H9 (cell line): ENCODE measurements at regions not wholly inside any gene's neighbourhood (a gene's known extent, or its start where the extent isn't known, plus 50 kb on each side); places are given as distances from the start of the nearest gene placed in this dataset.

Source experiments
- DNase-seq: peaks from one replicate; pipeline ENCODE4 v3.0.0-alpha.2; 2017
- H2AFZ ChIP-seq: one replicate; pipeline ENCODE4 v1.6.1; 2013; ENCODE audit warnings: mild to moderate bottlenecking, low read length, control low read depth, moderate library complexity
- H2AK5ac ChIP-seq: 2 replicates; pipeline ENCODE4 v1.6.1; 2013; ENCODE audit warnings: low read length, control low read depth, mixed read lengths; ENCODE audit not compliant: insufficient read length
- H2BK120ac ChIP-seq: one replicate; pipeline ENCODE4 v1.6.1; 2013; ENCODE audit warnings: low read depth, mild to moderate bottlenecking, low read length, control low read depth, inconsistent platforms; ENCODE audit not compliant: poor library complexity, severe bottlenecking
- H2BK12ac ChIP-seq: 2 replicates; pipeline ENCODE4 v1.6.1; 2013; ENCODE audit warnings: low read length, control low read depth, mixed read lengths, low read depth; ENCODE audit not compliant: insufficient read length
- H2BK15ac ChIP-seq: 2 replicates; pipeline ENCODE4 v1.6.1; 2013; ENCODE audit warnings: low read depth, low read length, control low read depth
- H2BK20ac ChIP-seq: one replicate; pipeline ENCODE4 v1.6.1; 2013; ENCODE audit warnings: low read depth, mild to moderate bottlenecking, low read length, control low read depth, inconsistent platforms; ENCODE audit not compliant: poor library complexity, severe bottlenecking
- H2BK5ac ChIP-seq: 2 replicates; pipeline ENCODE4 v1.6.1; 2013; ENCODE audit warnings: low read length, control low read depth, mixed read lengths; ENCODE audit not compliant: insufficient read length
- H3K14ac ChIP-seq: 2 replicates; pipeline ENCODE4 v1.6.1; 2013; ENCODE audit warnings: low read length, control low read depth; ENCODE audit not compliant: insufficient read depth
- H3K18ac ChIP-seq: 2 replicates; pipeline ENCODE4 v1.6.1; 2013; ENCODE audit warnings: low read depth, mild to moderate bottlenecking, mixed read lengths, low read length, control low read depth; ENCODE audit not compliant: insufficient read length
- H3K23ac ChIP-seq: 2 replicates; pipeline ENCODE4 v1.6.1; 2013; ENCODE audit warnings: low read length, control low read depth, mixed read lengths, low read depth; ENCODE audit not compliant: insufficient read length
- H3K23me2 ChIP-seq: 2 replicates; pipeline ENCODE4 v1.6.1; 2013; ENCODE audit warnings: low read depth, mild to moderate bottlenecking, mixed read lengths, low read length, control low read depth; ENCODE audit not compliant: insufficient read length, poor library complexity, severe bottlenecking
- H3K27ac ChIP-seq: 2 replicates; pipeline ENCODE4 v1.5.1; 2013; ENCODE audit warnings: low read length, control low read depth, mixed read lengths, low read depth; ENCODE audit not compliant: insufficient read length
- H3K27me3 ChIP-seq: 2 replicates; pipeline ENCODE4 v1.6.1; 2013; ENCODE audit warnings: low read length, control low read depth, inconsistent platforms; ENCODE audit not compliant: insufficient read depth
- H3K4ac ChIP-seq: 2 replicates; pipeline ENCODE4 v1.6.1; 2013; ENCODE audit warnings: low read depth, mild to moderate bottlenecking, control low read depth, inconsistent platforms, low read length, moderate library complexity
- H3K4me1 ChIP-seq: 2 replicates; pipeline ENCODE4 v1.6.1; 2013; ENCODE audit warnings: low read length, control low read depth, inconsistent platforms; ENCODE audit not compliant: insufficient read depth
- H3K4me2 ChIP-seq: 2 replicates; pipeline ENCODE4 v1.6.1; 2013; ENCODE audit warnings: low read length, control low read depth, mixed read lengths; ENCODE audit not compliant: insufficient read length, insufficient read depth
- H3K56ac ChIP-seq: 2 replicates; pipeline ENCODE4 v1.6.1; 2013; ENCODE audit warnings: low read depth, mild to moderate bottlenecking, mixed read lengths, low read length, control low read depth; ENCODE audit not compliant: insufficient read length
- H3K79me1 ChIP-seq: 2 replicates; pipeline ENCODE4 v1.6.1; 2013; ENCODE audit warnings: low read depth, mild to moderate bottlenecking, moderate library complexity, low read length, control low read depth, inconsistent platforms; ENCODE audit not compliant: insufficient read depth, poor library complexity, severe bottlenecking
- H3K79me2 ChIP-seq: 2 replicates; pipeline ENCODE4 v1.6.1; 2013; ENCODE audit warnings: low read length, control low read depth, inconsistent platforms; ENCODE audit not compliant: insufficient read depth
- H3K9ac ChIP-seq: 2 replicates; pipeline ENCODE4 v1.6.1; 2013; ENCODE audit warnings: low read length, control low read depth, mixed read lengths; ENCODE audit not compliant: insufficient read length; ENCODE audit errors: extremely low read depth
- H3K9me3 ChIP-seq: one replicate; pipeline ENCODE4 v1.6.1; 2013; ENCODE audit warnings: low read depth, low read length, inconsistent platforms; ENCODE audit not compliant: control insufficient read depth
- H3T11ph ChIP-seq: one replicate; pipeline ENCODE4 v1.6.1; 2013; ENCODE audit warnings: mild to moderate bottlenecking, low read length, control low read depth, inconsistent platforms
- H4K20me1 ChIP-seq: one replicate; pipeline ENCODE4 v1.6.1; 2013; ENCODE audit not compliant: control insufficient read depth, insufficient read length, insufficient read depth
- H4K5ac ChIP-seq: 2 replicates; pipeline ENCODE4 v1.6.1; 2013; ENCODE audit warnings: low read depth, mild to moderate bottlenecking, mixed read lengths, low read length, control low read depth; ENCODE audit not compliant: insufficient read length
- H4K8ac ChIP-seq: replicated peaks from 2 replicates; pipeline ENCODE4 v1.6.1; 2013; ENCODE audit warnings: low read length, control low read depth, mixed read lengths, low read depth; ENCODE audit not compliant: insufficient read length
- H4K91ac ChIP-seq: 2 replicates; pipeline ENCODE4 v1.6.1; 2013; ENCODE audit warnings: low read depth, mild to moderate bottlenecking, moderate library complexity, mixed read lengths, low read length, control low read depth; ENCODE audit not compliant: insufficient read length
- H3K27ac Mint-ChIP-seq, 3 experiments: 2 replicates in 2 of 3; 3 replicates in 1 of 3; pipeline ENCODE4 v1.8.0; 2020 to 2021; ENCODE audit warnings: mixed read lengths in 3 of 3, mild to moderate bottlenecking in 1 of 3, moderate library complexity in 1 of 3
- H3K27me3 Mint-ChIP-seq: 2 replicates; pipeline ENCODE4 v1.8.0; 2021; ENCODE audit warnings: low read depth, mild to moderate bottlenecking, moderate library complexity, mixed read lengths
- H3K36me3 Mint-ChIP-seq, 3 experiments: 2 replicates in 2 of 3; 3 replicates in 1 of 3; pipeline ENCODE4 v1.8.0; 2020 to 2021; ENCODE audit warnings: low read depth in 3 of 3, mixed read lengths in 3 of 3; ENCODE audit not compliant: insufficient read depth in 1 of 3
- H3K4me1 Mint-ChIP-seq, 2 experiments: 2 replicates each; pipeline ENCODE4 v1.8.0; 2020; ENCODE audit warnings: mixed read lengths in 2 of 2
- H3K4me3 Mint-ChIP-seq, 2 experiments: 2 replicates in 1 of 2; 3 replicates in 1 of 2; pipeline ENCODE4 v1.8.0; 2020 to 2021; ENCODE audit warnings: mild to moderate bottlenecking in 2 of 2, mixed read lengths in 2 of 2, moderate library complexity in 1 of 2
- H3K9me3 Mint-ChIP-seq, 2 experiments: 2 replicates in 1 of 2; 3 replicates in 1 of 2; pipeline ENCODE4 v1.8.0; 2020; ENCODE audit warnings: mild to moderate bottlenecking in 2 of 2, mixed read lengths in 2 of 2, moderate library complexity in 1 of 2
- CTCF ChIP-seq: fragments of 200-600 bp; sonication (generic); conservative IDR thresholded peaks from 3 replicates; pipeline ENCODE4 v1.8.0; 2021; ENCODE audit warnings: antibody characterized with exemption, mild to moderate bottlenecking
- WGBS: extraction: QIAGEN DNeasy Blood & Tissue Kit; methylation state at CpG from one replicate; pipeline ENCODE4 v1.1.7; 2013; ENCODE audit warnings: missing lambda C conversion rate, low lambda C conversion rate, mixed read lengths; ENCODE audit not compliant: insufficient read length; ENCODE audit errors: extremely low coverage; 5-methylcytosine and 5-hydroxymethylcytosine counted together

- no peak overlapping the region for H3K4me3 Mint-ChIP-seq
- no CpG with 5 or more reads among the region's 5 CpGs for WGBS
- H4K5ac ChIP-seq, result no peak overlapping the region
These were observed 342.1 kb upstream of the NCAM1 start for GRCh38 chr11:112619106-112619505.

More at GRCh38 chr11:112619106-112619505, 342.1 kb upstream of the NCAM1 start:
- H3K4me1 ChIP-seq, result no peaks in the 10 kb centered on the region
- no peak overlapping the region for H2BK15ac ChIP-seq
- H3K23ac ChIP-seq, result no peak overlapping the region
- no peak overlapping the region for H3K9ac ChIP-seq
- Mint-ChIP-seq H3K9me3 (peaks cover 3 to 5% of the 10 kb centered on the region in 2 experiments; a peak in 3 of 5 replicates), H3K27ac (no peak overlapping the region), H3K4me1 (peaks cover 0 to 4% of the 10 kb centered on the region in 2 experiments; a peak in 2 of 4 replicates), H3K27me3 (peaks cover 1% of the 10 kb centered on the region), H3K36me3 (peaks cover 0 to 5% (median 0%) of the 10 kb centered on the region in 3 experiments; a peak in 2 of 7 replicates)
- H3K56ac ChIP-seq, result no peak overlapping the region
- H3K79me2 ChIP-seq, result no peaks in the 10 kb centered on the region
- H3K14ac ChIP-seq, result no peak overlapping the region
- no peak overlapping the region for H3K27ac ChIP-seq
- H4K91ac ChIP-seq, result no peak overlapping the region
- H4K20me1 ChIP-seq, result no peaks in the 10 kb centered on the region
- no peak overlapping the region for H3K4me2 ChIP-seq
- H3K9me3 ChIP-seq, result no peaks in the 10 kb centered on the region
- no peak overlapping the region for H3K4ac ChIP-seq
- no peak overlapping the region for H3T11ph ChIP-seq
- H2AK5ac ChIP-seq, result no peak overlapping the region
- H3K27me3 ChIP-seq, result no peaks in the 10 kb centered on the region
- no peaks in the 10 kb centered on the region for H3K79me1 ChIP-seq
- TF ChIP-seq CTCF, result no peak
- H2AFZ ChIP-seq, result no peak overlapping the region
- no peak overlapping the region for H2BK120ac ChIP-seq
- H2BK5ac ChIP-seq, result no peak overlapping the region
- no peak overlapping the region for H4K8ac ChIP-seq
- DNase-seq, result no peak
- no peak overlapping the region for H2BK12ac ChIP-seq
- H3K18ac ChIP-seq, result no peak overlapping the region
- no peak overlapping the region for H2BK20ac ChIP-seq
- H3K23me2 ChIP-seq, result no peaks in the 10 kb centered on the region
